ENCODE measurements at regions not wholly inside any gene's neighbourhood (a gene's known extent, or its start where the extent isn't known, plus 50 kb on each side); places are given as distances from the start of the nearest gene placed in this dataset.

GRCh38 chr16:64282181-64282580 is 839.7 kb downstream of the CDH11 start:
- TF ChIP-seq TCF7L2 (IDR thresholded peaks at IDR 0.05; ENCODE audit: low read depth, low read length) (no peak), POLR2AphosphoS5 (IDR thresholded peaks at IDR 0.05; ENCODE audit: low read depth, low read length) (no peak), CTCF (IDR thresholded peaks at IDR 0.05) (no peak), REST (IDR thresholded peaks at IDR 0.05; ENCODE audit: insufficient read depth in 1 of 2, low read depth in 2 of 2, low read length in 1 of 2) (no peak), SIN3A (IDR thresholded peaks at IDR 0.05; ENCODE audit: borderline replicate concordance, insufficient read depth, low read depth, low read length) (no peak)
- Histone ChIP-seq H3K36me3 (ENCODE audit: control insufficient read depth, insufficient read depth, low read length) (no peaks in the 10 kb centered on the region), H3K27ac (ENCODE audit: low read length) (no peak overlapping the region), H3K9me3 (ENCODE audit: control insufficient read depth, insufficient read depth, low read depth, low read length) (no peaks in the 10 kb centered on the region), H3K4me1 (ENCODE audit: control insufficient read depth, insufficient read depth, low read length) (no peaks in the 10 kb centered on the region), H3K27me3 (ENCODE audit: control insufficient read depth, insufficient read depth, low read length) (no peaks in the 10 kb centered on the region), H3K4me3 (ENCODE audit: low read depth in 2 of 2, low read length in 2 of 2) (no peak overlapping the region)
- BruUV-seq (replicated peaks) = no TSS peak
- in situ Hi-C loops (cut with HindIII; ENCODE audit: low pct_unique_long_range_greater_than_20kb, low sequenced_read_pairs) (no loop called here), intact Hi-C loops (cut with micrococcal nuclease; ENCODE audit: unreplicated experiment) (no loop called here)
- ChIA-PET CTCF (no interaction called here), POLR2A (no interaction called here)
- ATAC-seq = no peak
- DNase-seq (ENCODE audit: low read depth, low spot score) = no peak

GRCh38 chr16:64280317-64280716 is 841.5 kb downstream of the CDH11 start:
- Histone ChIP-seq H3K4me3 (ENCODE audit: low read depth in 2 of 2, low read length in 2 of 2) (no peak overlapping the region), H3K27me3 (ENCODE audit: control insufficient read depth, insufficient read depth, low read length) (no peaks in the 10 kb centered on the region), H3K4me1 (ENCODE audit: control insufficient read depth, insufficient read depth, low read length) (no peaks in the 10 kb centered on the region), H3K36me3 (ENCODE audit: control insufficient read depth, insufficient read depth, low read length) (no peaks in the 10 kb centered on the region), H3K9me3 (ENCODE audit: control insufficient read depth, insufficient read depth, low read depth, low read length) (no peaks in the 10 kb centered on the region), H3K27ac (ENCODE audit: low read length) (no peak overlapping the region)
- BruUV-seq (replicated peaks) = no TSS peak
- in situ Hi-C loops (cut with HindIII; ENCODE audit: low pct_unique_long_range_greater_than_20kb, low sequenced_read_pairs) = no loop called here
- ChIA-PET CTCF (no interaction called here), POLR2A (no interaction called here)
- TF ChIP-seq POLR2AphosphoS5 (IDR thresholded peaks at IDR 0.05; ENCODE audit: low read depth, low read length) (no peak), REST (IDR thresholded peaks at IDR 0.05; ENCODE audit: insufficient read depth in 1 of 2, low read depth in 2 of 2, low read length in 1 of 2) (no peak), SIN3A (IDR thresholded peaks at IDR 0.05; ENCODE audit: borderline replicate concordance, insufficient read depth, low read depth, low read length) (no peak), CTCF (IDR thresholded peaks at IDR 0.05) (no peak), TCF7L2 (IDR thresholded peaks at IDR 0.05; ENCODE audit: low read depth, low read length) (no peak)
- ATAC-seq (no peak), DNase-seq (ENCODE audit: low read depth, low spot score) (no peak)
- intact Hi-C loops (cut with micrococcal nuclease; ENCODE audit: unreplicated experiment) = no loop called here
